ENCODE measurements at regions not wholly inside any gene's neighbourhood (a gene's known extent, or its start where the extent isn't known, plus 50 kb on each side); places are given as distances from the start of the nearest gene placed in this dataset.
A peak's percentile ranks its signal among the peaks of the same experiment; 100 is the strongest.

DNA sequence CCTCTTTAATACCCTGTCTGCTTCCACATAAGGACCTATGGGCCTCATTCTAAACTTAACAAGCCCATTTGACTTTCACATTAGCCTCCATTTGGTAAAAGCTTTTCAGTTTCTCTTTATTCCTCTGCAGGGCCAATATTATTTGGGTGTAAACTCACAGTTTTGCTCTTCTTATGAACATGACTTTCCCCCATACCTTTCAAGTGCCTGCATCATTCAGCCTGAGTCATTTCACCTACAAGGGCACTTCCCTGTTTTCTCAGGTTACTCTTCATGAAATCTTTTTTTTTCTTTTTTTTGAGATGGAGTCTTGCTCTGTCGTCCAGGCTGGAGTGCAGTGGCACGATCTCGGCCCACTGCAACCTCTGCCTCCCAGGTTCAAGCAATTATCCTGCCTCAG is 1258.1 kb upstream of the CELF2 start:
- Histone ChIP-seq H3K4me1 (ENCODE audit: insufficient read depth) (no peaks in the 10 kb centered on the region), H3K4me2 (no peak overlapping the region), H3K4me3 (no peak overlapping the region), H3K36me3 (replicated peaks; ENCODE audit: insufficient read depth, low read depth) (no peaks in the 10 kb centered on the region), H3K27ac (no peak overlapping the region), H3K27me3 (no peaks in the 10 kb centered on the region), H4K20me1 (ENCODE audit: insufficient read depth, poor library complexity, severe bottlenecking) (no peaks in the 10 kb centered on the region), H3K9me2 (replicated peaks; ENCODE audit: insufficient read depth) (no peaks in the 10 kb centered on the region), H3K79me2 (no peaks in the 10 kb centered on the region), H2AFZ (no peak overlapping the region), H3K9me3 (ENCODE audit: low read depth) (no peaks in the 10 kb centered on the region)
- WGBS (ENCODE audit: low lambda C conversion rate, missing lambda C conversion rate): 89% methylated on average over 3 of the region's 3 CpGs
- no peak for DNase-seq (ENCODE audit: low spot score)
- TF ChIP-seq EZH2 (IDR thresholded peaks at IDR 0.05; ENCODE audit: borderline replicate concordance) (no peak), EZH2phosphoT487 (IDR thresholded peaks at IDR 0.05; ENCODE audit: low read depth, severe bottlenecking, unreplicated experiment) (no peak)
- TF ChIP-seq, protein P1, sequence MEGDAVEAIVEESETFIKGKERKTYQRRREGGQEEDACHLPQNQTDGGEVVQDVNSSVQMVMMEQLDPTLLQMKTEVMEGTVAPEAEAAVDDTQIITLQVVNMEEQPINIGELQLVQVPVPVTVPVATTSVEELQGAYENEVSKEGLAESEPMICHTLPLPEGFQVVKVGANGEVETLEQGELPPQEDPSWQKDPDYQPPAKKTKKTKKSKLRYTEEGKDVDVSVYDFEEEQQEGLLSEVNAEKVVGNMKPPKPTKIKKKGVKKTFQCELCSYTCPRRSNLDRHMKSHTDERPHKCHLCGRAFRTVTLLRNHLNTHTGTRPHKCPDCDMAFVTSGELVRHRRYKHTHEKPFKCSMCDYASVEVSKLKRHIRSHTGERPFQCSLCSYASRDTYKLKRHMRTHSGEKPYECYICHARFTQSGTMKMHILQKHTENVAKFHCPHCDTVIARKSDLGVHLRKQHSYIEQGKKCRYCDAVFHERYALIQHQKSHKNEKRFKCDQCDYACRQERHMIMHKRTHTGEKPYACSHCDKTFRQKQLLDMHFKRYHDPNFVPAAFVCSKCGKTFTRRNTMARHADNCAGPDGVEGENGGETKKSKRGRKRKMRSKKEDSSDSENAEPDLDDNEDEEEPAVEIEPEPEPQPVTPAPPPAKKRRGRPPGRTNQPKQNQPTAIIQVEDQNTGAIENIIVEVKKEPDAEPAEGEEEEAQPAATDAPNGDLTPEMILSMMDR (IDR thresholded peaks at IDR 0.05; ENCODE audit: poor library complexity): no peak

DNA sequence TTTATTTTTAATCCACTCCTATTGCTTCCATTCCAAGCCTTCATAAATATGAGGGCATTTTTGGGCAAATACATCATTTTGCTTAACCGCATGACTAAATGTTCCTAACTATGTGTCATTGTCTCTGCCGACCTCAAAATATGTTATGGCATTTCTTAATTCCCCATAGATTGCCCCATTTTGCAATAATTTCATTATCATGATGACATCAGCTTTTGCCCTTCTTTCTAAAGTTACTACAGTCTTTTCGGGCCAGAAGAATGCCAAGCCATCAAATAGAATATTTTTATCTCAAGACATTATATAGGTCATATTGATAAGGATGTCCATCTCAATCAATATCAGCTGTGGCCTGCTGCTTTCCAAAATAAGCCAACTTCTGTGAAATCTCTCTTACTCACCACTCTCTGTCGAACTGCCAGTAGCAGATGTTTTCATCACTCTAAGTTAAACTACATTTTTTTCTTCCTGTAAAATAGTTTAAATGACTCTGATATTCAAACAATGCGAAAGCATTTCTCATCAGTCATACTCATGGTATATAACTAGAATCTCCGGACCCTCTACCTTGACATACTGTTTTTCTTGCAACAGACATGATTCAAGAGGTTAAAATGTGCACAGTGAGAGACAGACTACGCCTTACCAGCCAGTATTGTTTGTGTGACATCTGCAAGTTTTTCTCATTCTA is 1254.6 kb upstream of the CELF2 start:
- Histone ChIP-seq H3K4me1 (ENCODE audit: insufficient read depth) (no peaks in the 10 kb centered on the region), H4K20me1 (ENCODE audit: insufficient read depth, poor library complexity, severe bottlenecking) (no peaks in the 10 kb centered on the region), H3K36me3 (replicated peaks; ENCODE audit: insufficient read depth, low read depth) (no peaks in the 10 kb centered on the region), H3K4me3 (no peak overlapping the region), H3K27me3 (no peaks in the 10 kb centered on the region), H3K4me2 (no peak overlapping the region), H3K27ac (no peak overlapping the region), H2AFZ (no peak overlapping the region), H3K9me2 (replicated peaks; ENCODE audit: insufficient read depth) (no peaks in the 10 kb centered on the region), H3K79me2 (no peaks in the 10 kb centered on the region), H3K9me3 (ENCODE audit: low read depth) (no peaks in the 10 kb centered on the region)
- no peak for DNase-seq (ENCODE audit: low spot score)
- 74% methylated on average over 7 of the region's 7 CpGs for WGBS (ENCODE audit: low lambda C conversion rate, missing lambda C conversion rate)
- no peak for TF ChIP-seq EZH2 (IDR thresholded peaks at IDR 0.05; ENCODE audit: borderline replicate concordance)
- no peak for TF ChIP-seq EZH2phosphoT487 (IDR thresholded peaks at IDR 0.05; ENCODE audit: low read depth, severe bottlenecking, unreplicated experiment)
- TF ChIP-seq, protein P1 (IDR thresholded peaks at IDR 0.05; ENCODE audit: poor library complexity): no peak

DNA sequence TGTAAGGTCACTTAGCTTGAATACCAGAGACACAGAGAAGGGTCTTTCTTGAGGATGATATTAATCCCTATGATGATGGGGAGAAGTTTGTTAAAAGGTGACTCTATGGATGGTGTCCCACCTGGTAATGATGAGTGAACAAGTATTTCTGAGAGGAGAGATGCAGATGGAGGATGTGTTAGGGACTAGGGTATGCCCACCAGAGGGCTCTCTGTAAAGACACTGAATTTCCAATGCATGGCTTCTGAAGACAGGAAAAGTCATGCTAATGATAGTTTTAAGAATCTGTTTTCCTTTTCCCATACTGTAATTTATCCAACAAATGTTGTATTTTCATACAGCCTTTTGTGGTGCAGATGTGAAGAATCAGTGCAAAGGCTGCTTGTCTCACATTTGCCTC is 1250.9 kb upstream of the CELF2 start:
- Histone ChIP-seq H3K36me3 (replicated peaks; ENCODE audit: insufficient read depth, low read depth) (no peaks in the 10 kb centered on the region), H3K9me2 (replicated peaks; ENCODE audit: insufficient read depth) (no peaks in the 10 kb centered on the region), H3K4me3 (no peak overlapping the region), H3K9me3 (ENCODE audit: low read depth) (no peaks in the 10 kb centered on the region), H3K4me2 (no peak overlapping the region), H3K4me1 (ENCODE audit: insufficient read depth) (no peaks in the 10 kb centered on the region), H3K27me3 (no peaks in the 10 kb centered on the region), H2AFZ (no peak overlapping the region), H3K27ac (no peak overlapping the region), H3K79me2 (no peaks in the 10 kb centered on the region), H4K20me1 (ENCODE audit: insufficient read depth, poor library complexity, severe bottlenecking) (no peaks in the 10 kb centered on the region)
- TF ChIP-seq EZH2 (IDR thresholded peaks at IDR 0.05; ENCODE audit: borderline replicate concordance): no peak
- TF ChIP-seq, protein P1 (IDR thresholded peaks at IDR 0.05; ENCODE audit: poor library complexity): peak; percentile 17
- no peak for DNase-seq (ENCODE audit: low spot score)

DNA sequence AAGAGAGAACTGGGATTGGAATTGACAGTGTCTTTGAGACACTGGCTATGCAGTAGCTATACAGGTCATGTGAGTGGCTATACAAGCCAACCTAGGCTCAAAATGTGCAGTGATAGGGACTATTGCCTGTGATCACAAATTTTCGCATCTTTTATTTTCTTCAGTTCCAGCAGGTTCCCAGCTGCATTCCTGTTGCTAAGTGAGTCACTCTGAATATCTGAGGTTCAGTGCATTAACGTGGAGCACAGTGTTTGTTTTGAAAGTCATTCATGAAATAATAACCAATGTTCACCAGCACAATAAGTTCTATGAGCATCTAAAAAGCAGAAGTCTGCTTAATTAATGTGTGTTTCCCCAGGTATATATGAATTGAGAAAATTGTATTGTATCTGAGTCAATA is 1236.0 kb upstream of the CELF2 start:
- no peaks in the 10 kb centered on the region for H3K36me3 ChIP-seq (replicated peaks; ENCODE audit: insufficient read depth, low read depth)
- H3K4me3 ChIP-seq: no peak overlapping the region
- 69% methylated on average over 2 of the region's 2 CpGs for WGBS (ENCODE audit: low lambda C conversion rate, missing lambda C conversion rate)
- no peaks in the 10 kb centered on the region for H4K20me1 ChIP-seq (ENCODE audit: insufficient read depth, poor library complexity, severe bottlenecking)
- H3K79me2 ChIP-seq: no peaks in the 10 kb centered on the region
- H3K4me2 ChIP-seq: no peak overlapping the region
- no peaks in the 10 kb centered on the region for H3K9me3 ChIP-seq (ENCODE audit: low read depth)
- H2AFZ ChIP-seq: no peak overlapping the region
- no peaks in the 10 kb centered on the region for H3K9me2 ChIP-seq (replicated peaks; ENCODE audit: insufficient read depth)
- H3K27ac ChIP-seq: no peak overlapping the region
- DNase-seq (ENCODE audit: low spot score): no peak
- no peaks in the 10 kb centered on the region for H3K4me1 ChIP-seq (ENCODE audit: insufficient read depth)
- no peaks in the 10 kb centered on the region for H3K27me3 ChIP-seq
- TF ChIP-seq, protein P1 (IDR thresholded peaks at IDR 0.05; ENCODE audit: poor library complexity): no peak
- TF ChIP-seq EZH2 (IDR thresholded peaks at IDR 0.05; ENCODE audit: borderline replicate concordance) (no peak), EZH2phosphoT487 (IDR thresholded peaks at IDR 0.05; ENCODE audit: low read depth, severe bottlenecking, unreplicated experiment) (no peak)
